Stimulated activated CD8-positive, alpha-beta memory T cell treated with anti-CD3 and anti-CD28 coated beads, Interleukin-15, amount 100 ng/mL, for 48 hours (primary cell): ENCODE measurements at regions not wholly inside any gene's neighbourhood (a gene's known extent, or its start where the extent isn't known, plus 50 kb on each side); places are given as distances from the start of the nearest gene placed in this dataset.
"Not testable (repeated sequence)": the region's sequence is repeated elsewhere in the genome, so short reads cannot be mapped to it uniquely, and the experiment has no call there.

Source experiments
- DNase-seq, 2 donors: peaks; one replicate each; pipeline ENCODE4 v3.0.0-alpha.2; 2020; ENCODE audit warnings: low read depth in 2 of 2

DNA sequence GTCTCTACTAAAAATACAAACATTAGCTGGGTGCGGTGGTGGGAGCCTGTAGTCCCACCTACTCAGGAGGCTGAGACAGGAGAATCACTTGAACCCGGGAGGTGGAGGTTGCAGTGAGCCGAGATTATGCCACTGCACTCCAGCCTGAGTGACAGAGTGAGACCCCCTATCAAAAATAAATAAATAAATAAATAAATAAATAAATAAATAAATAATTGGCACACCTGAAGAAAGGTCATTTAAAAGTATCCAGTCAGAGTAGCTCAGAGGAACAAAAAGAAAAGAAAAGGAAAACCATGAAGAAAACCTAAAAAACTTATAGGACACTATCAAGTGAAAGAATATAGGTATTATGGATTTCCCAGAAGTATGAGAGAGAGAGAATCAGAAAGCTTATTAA, 330.1 kb upstream of the AR start:
- not testable (repeated sequence) for DNase-seq

DNA sequence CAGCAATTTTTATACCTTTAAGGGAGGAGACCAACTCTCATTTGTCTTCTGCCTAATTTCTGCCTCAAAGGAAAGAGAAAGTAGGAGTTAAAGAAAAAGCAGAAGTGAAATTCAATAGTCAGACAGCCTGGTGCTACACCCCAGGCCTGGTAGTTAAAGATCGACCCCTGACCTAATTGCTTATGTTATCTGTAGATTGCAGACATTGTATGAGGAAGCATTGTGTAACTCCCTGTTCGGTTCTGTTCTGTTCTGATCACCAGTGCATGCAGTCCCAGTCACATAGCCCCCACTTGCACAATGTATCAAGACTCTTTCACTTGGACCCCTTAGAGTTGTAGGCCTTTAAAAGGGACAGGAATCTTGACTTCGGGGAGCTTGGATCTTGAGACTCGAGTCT, 335.9 kb upstream of the AR start:
- DNase-seq = no peak

DNA sequence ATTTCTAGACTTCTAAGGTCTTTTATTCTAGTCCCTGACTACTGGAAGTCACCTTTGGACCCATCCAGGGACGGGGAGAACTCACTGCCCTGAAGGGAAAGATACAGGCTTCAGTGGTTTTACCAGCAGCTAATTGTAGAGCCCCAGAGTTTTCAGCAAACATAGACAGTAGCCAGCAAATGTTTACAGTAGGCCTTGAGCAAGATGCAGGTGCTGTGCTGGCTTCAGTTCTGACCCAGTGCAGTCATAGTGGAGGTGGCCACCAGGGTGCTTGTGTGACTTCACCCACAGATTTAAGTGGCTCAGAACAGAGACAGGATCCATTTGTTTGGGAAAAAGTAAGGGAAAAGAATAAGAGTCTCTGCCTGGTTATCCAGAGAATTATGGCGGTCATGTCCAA, 384.4 kb upstream of the AR start:
- no peak for DNase-seq

DNA sequence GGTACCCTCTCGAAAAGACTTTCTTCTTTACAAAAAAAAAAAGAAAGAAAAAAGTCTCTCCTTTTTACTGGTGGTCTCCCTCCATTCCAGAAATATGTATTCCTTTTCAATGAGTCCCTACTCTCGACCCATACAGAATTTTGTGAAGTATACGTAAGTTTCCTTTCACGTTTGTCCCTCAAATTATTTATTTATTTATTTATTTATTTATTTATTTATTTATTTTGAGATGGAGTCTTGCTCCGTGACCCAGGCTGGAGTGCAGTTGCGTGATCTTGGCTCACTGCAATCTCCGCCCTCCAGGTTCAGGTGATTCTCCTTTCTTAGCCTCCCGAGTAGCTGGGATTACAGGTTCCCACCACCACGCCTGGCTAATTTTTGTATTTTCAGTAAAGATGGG, 429.2 kb upstream of the AR start:
- DNase-seq = no peak

DNA sequence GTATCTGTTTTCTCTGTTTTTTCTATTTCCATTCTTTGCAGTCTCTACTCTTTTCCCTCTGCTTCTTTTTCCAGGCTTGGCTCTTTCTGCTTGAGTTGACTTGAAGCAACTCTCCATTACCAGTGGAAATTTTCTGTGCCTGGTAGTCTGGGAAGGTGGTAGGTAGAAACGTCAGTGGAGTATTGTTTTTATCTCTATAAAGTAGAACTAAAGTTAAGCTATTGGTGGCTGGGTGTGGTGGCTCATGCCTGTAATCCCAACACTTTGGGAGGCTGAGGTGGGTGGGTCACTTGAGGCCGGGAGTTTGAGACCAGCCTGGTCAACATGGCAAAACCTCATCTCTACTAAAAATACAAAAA, 438.1 kb upstream of the AR start:
- DNase-seq = no peak

DNA sequence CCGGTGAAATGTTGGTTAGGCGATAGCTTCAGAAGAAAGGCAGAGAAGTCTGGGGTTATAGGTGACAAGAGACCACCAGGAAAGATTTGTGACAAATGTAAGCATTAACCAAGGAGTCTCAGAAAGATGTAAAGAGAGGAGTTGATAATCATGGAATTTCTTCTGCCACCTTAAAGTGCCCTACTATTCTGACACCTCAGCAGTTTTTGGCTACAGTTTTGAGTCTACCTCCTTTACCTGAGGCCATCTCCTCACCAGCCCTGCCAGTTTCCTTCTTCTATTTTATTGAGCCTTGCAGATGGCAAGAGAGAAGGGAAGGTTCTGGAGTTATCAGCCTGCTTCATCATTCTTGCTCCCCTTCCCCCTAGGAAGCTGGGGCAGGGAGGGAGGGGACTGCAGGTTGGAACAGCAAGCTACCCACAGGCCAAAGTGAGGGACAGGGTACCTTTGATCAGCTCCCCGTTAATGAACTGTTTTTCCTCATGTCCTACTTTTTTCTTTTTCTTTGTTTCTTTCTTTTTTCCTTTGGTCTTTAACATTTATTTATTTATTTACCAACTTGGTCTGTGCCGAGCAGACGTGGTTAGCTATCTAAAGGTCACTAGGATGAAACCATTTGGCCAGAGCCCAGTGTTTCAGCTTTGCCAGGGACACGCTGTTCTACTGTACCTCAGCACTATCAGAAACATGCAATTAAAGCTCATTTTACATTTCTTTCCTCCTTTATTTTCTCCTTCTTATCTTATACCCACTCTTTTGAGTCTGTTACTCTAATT, 438.7 kb upstream of the AR start:
- DNase-seq = no peak

DNA sequence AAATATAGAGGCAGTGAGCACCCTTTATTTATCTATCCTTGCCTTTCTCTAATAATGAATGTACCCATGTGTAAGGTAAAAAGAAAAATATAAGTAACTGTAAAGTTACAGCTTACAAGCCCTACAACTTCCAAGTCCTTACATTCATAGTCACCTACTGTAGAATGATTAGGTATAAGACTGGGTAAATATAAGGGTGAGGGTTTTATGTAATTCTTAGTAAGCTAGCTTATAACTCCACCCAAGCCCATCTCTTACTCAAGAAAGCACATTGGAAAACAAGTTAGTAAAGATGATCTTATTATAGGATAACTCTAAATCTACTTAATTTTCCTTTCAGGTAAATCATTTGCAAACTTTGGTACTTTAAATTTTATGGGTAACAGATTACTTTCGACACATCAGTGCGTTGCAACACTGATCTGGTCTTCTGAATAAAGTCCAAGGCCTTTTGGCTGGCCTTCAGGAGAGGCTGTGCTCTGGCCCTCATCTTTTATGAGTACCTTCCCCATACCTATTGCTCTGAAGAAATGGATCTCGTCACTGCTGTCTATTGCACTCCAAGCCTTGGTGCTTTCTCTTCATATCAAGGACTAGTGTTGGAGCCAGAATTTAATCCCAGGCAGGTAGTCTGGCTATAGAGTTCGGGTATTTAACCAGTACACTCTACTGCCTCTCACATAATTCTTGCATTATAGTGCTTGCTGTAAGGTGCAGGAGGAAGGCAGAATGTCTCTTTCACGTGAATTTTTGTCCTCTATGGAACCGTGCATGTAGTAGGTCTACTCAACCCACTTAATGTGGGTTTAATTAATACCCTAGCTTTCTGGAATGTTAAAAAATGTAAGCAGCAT, 443.6 kb upstream of the AR start:
- no peak for DNase-seq

DNA sequence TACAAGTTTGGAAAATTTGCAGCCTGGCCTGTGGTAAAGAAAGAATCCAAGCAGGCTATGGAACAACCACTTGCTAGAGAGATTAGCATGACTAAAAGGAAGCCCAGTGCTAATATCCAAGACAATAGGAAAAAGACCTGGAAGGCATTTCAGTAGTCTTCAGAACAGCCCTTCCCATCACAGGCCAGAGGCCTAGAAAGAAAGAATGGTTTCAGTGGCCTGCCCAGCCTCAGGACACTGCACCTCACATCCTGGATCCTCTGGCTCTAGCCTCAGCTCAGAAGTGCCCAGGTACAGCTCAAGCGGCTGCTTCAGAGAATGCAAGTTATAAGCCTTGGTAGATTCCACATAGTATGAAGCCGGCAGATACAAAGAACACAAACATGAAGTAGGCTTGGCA, 449.8 kb upstream of the AR start:
- DNase-seq = no peak

DNA sequence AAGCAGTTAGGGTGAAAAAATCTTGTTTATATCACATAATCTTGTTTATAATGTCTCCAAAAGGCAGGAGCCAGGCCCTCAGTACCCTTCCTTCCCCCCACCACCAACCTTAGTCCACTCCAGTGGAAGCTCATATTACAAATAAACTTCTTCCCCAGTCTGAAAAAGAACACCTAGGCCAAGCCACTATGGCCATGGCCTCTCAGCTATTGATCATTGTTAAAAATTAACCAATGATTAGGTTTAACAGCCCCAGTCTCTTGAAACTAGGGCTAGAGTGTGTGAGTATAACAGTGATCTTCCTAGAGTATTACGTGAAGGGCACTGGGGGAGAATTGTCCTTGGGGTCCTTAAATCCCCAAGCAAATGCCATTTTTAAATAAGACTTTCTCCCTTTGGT, 411.9 kb upstream of the EDA2R start:
- DNase-seq = no peak

DNA sequence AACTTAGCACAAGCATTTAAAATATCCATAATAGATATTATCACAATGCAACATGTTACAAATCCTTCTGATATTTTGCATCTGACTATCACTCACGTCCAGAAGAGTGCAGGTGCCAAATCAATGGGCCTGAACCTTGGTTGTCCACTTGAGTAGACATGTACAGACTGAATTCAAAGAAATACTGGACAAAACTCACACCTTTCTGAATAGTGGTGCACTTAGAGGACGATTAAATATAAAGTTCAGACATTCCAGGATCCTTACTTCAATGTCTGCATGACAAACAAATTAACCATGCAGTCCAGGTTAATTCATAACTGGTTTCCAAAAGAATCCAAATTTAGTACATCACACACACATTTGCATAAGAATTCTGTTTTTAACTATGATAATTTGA, 406.0 kb upstream of the EDA2R start:
- DNase-seq = no peak

DNA sequence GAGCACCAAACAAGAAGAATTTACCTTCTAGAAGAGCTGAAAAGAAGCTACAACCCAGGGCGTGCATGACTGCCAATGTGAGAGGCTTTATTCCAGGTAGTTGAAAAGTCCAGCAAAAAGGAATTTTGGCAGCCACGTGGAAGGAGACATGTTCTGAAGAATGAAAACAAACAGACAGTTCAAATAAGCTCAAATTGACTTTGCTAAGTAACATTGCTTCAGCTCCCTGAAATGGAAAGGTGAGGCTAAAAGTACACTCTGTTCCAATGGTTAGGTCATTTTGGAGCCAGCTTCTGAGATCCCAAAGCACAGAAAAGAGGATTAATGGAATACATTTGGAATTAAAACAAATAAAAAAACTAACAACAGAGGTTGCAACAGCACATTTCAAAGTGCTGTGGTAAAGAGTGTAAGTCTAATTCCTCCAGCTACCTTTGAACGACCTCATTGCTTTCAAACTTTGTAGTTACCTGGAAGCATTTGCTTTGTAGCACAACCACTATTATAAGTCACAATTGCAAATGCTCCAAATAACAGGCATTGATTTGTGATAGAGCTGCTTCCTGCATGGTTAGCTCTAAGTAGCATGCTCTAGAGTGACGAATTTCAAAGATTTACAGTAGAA, 405.3 kb upstream of the EDA2R start:
- no peak for DNase-seq

DNA sequence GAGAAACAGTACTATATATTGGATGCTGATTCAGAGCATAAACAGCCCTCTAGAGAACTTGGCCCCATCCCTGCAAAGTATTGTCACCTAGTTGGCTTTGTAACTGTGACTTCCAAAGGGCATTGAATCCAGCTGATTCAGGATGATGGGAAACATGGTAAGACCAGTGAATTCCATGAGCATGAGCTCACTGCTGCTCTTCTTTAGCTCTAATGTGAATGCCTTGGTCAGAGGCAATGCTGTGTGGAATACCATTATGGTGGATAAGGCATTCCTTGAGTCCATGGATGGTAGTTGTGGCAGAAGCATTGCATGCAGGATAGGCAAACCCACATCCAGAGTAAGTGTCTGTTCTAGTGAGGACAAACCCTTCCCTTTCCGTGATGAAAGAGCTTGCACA, 365.6 kb upstream of the EDA2R start:
- no peak for DNase-seq

DNA sequence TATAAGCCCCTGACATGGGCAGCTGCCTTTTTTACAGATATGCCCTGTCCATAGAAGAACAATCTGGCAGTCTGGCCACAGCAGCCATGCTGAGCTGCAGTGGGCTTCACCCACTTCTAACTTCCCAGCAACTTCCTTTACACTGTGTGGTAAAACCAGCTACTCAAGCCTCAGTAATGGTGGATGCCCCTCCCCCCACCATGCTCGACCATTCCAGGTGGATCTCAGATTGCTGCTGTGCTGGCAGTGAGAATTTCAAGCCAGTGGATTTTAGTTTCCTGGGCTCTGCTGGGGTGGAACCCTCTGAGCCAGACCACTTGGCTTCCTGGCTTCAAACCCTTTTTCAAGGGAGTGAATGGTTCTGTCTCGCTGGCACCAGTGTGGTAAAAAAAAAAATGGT, 355.9 kb upstream of the EDA2R start:
- DNase-seq = no peak

DNA sequence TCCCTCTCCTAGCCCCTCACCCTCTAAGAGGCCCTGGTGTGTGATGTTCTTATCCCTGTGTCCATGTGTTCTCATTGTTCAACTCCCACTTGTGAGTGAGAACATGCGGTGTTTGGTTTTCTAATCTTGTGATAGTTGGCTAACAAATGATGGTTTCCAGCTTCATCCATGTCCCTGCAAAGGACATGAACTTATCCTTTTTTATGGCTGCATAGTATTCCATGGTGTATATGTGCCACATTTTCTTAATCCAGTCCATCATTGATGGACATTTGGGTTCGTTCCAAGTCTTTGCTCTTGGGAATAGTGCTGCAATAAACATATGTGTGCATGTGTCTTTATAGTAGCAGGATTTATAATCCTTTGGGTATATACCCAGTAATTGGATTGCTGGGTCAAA, 353.2 kb upstream of the EDA2R start:
- not testable (repeated sequence) for DNase-seq

DNA sequence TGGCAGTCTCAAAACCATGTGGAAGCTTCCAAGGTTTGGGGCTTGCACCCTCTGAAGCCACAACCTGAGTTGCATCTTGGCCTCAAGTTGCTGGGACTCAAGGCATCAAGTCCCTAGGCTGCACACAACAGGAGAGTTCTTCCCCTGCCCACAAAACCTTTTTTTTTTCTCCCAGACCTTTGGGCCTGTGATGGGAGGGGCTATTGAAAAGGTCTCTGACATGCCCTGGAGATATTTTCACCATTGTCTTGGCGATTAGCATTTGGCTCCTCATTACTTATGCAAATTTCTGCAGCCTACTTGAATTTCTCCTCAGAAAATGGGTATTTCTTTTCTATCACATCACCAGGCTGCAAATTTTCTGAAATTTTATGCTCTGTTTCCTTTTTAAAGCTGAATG, 349.5 kb upstream of the EDA2R start:
- no peak for DNase-seq

DNA sequence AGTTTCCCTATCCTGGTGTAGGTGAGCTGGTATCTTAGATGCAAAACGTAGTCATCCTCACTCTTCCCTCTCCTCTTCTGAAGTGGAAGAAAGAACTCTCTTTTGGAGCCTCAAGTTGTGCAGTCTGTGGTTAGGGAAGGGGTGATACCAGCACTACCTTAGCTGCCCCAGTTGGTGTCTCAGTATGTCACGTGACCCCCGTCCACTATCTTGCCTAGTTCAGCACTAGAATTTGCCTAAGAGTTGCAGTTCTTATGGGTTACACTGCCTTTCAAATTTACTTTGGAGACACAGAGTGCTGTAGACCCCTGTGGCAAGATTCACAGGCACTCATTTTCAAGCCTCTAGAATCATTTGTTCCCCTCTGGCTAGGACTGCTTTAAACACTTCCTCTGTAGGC, 322.8 kb upstream of the EDA2R start:
- no peak for DNase-seq

DNA sequence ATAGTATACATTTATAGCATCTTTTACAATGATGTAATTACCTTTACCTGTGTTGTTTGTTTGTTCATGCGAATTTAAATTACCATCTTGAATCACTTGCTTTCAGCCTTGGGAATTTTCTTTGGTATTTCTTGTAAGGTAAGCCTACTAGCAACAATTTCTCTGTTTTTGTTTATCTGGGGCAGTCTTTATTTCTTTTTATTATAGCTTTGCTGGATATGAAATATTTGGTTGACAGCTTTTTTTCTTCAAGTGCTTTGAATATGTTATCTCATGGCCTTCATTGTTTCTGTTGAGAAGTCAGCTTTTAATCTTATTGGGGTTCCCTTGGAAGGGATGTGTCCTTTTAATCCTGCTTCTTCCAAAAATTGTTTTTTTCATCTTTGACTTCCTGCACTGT, 292.8 kb upstream of the EDA2R start:
- DNase-seq = no peak

DNA sequence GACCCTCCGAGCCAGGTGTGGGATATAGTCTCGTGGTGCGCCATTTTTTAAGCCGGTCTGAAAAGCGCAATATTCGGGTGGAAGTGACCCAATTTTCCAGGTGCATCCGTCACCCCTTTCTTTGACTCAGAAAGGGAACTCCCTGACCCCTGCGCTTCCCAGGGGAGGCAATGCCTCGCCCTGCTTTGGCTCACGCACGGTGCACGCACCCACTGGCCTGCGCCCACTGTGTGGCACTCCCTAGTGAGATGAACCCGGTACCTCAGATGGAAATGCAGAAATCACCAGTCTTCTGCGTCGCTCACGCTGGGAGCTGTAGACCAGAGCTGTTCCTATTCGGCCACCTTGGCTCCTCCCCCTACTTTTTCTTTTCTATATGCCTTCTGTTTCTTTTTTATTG, 291.6 kb upstream of the EDA2R start:
- not testable (repeated sequence) for DNase-seq

DNA sequence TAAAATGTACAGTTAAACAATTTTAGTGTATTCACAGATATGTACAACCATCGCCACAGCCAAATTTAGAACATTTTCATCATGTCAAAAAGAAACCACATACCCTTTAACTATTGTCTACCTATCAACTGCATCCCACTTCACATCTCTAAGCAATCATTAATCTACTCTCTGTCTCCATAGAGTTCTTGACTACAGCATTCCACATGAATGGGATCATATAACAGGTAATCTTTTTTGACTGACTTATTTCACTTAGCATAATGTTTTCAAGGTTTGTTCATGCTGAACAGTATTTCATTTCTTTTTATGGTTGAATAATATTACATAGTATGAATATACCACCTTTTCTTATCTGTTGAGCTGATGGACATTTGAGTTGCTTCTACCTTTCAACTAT, 281.4 kb upstream of the EDA2R start:
- no peak for DNase-seq

DNA sequence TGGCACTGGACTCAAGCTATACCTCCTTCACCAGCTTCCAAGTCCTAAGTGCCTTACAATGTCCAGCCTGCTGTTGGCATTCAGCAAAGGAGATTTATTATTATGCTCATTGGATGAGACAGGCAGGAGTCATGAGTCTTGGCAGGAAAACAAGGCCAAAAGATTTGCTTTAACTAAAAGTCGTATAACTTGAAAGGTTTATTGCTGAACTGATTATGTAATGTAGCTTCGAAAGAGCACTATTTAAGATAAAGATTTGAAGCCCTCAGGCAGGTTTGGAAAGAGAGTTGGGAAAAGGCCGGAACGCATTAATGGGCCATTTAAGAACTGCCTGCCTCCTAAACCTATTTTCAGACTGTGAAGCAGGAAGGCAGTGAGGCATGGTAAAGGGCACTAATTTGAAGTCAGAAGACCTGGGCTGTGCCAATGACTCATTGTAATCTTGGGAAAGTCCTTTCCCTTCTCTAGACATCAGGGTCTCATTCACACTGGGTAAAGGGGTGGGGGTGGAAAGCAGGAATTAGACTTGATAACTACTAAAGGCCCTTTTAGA, 280.5 kb upstream of the EDA2R start:
- DNase-seq = no peak

DNA sequence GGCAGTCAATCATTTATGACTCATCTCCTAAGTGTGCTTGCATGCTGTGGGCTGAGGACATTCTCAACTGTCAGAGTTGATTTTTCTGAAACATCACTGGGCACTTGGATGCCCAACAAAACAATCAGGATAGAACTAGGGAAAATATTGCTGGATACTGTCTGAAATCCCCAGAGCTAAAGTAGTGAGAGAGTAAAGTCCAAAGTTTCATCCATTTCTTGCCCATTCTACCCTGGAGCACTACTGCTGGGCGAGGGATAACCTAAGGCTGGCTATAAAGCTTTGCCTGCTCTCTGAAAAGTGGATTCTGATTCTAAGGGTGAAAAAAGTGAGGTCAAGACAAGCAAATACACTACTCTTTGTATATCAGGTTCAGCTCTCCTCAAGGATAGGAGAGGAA, 279.6 kb upstream of the EDA2R start:
- DNase-seq = no peak

DNA sequence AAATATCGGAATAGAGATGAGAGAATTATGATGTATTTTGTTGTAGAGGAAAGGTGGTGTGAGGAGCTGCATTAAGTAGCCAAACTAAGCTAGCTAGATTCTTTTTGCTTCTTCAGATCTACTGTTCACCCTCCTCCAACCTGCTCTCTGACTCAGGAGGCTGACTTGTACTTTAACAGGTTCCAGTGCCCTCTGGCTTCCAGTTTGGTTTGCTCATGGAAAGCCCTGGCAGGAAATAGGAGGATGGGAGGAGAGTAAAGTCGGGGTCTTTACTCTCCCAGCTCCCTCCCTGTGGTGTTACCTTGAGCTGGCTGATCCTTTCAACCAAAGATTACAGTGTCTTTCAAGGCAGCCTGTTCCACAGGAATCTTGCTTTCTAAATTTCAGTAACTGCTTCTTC, 277.0 kb upstream of the EDA2R start:
- no peak for DNase-seq

DNA sequence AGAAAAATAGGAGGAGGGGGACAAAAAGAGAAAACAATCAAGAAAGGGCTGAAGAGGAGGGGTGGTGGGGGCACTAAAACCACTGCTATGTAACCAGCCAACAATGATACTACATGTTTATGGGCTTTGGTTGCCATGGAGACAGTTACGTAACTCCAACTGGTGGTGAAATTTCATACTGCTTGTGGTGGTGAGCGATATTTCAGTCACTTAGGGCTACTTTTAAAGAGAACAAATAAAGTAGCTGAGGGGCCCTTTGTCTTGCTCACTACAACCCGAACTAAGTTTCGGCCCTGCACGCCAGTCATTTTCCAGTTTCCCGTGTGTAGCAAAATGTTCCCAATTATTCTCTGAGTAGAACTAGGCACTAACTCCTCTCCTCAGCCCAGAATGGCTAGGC, 275.2 kb upstream of the EDA2R start:
- DNase-seq = no peak
